ENCODE measurements at regions not wholly inside any gene's neighbourhood (a gene's known extent, or its start where the extent isn't known, plus 50 kb on each side); places are given as distances from the start of the nearest gene placed in this dataset.

- no peaks in the 10 kb centered on the region for H3K27me3 ChIP-seq (replicated peaks; ENCODE audit: insufficient read depth)
- no peak overlapping the region for H3K27ac ChIP-seq
- no peak for DNase-seq (ENCODE audit: low spot score)
- 59% methylated on average over 4 of the region's 4 CpGs for WGBS
- no peaks in the 10 kb centered on the region for H3K9me3 ChIP-seq
- no peak overlapping the region for H3K4me3 ChIP-seq
- TF ChIP-seq POLR2A (IDR thresholded peaks at IDR 0.05): no peak
- TF ChIP-seq POLR2AphosphoS5 (IDR thresholded peaks at IDR 0.05): no peak
- TF ChIP-seq, protein P1, sequence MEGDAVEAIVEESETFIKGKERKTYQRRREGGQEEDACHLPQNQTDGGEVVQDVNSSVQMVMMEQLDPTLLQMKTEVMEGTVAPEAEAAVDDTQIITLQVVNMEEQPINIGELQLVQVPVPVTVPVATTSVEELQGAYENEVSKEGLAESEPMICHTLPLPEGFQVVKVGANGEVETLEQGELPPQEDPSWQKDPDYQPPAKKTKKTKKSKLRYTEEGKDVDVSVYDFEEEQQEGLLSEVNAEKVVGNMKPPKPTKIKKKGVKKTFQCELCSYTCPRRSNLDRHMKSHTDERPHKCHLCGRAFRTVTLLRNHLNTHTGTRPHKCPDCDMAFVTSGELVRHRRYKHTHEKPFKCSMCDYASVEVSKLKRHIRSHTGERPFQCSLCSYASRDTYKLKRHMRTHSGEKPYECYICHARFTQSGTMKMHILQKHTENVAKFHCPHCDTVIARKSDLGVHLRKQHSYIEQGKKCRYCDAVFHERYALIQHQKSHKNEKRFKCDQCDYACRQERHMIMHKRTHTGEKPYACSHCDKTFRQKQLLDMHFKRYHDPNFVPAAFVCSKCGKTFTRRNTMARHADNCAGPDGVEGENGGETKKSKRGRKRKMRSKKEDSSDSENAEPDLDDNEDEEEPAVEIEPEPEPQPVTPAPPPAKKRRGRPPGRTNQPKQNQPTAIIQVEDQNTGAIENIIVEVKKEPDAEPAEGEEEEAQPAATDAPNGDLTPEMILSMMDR (IDR thresholded peaks at IDR 0.05): no peak
- H3K4me1 ChIP-seq (replicated peaks): no peaks in the 10 kb centered on the region
- no peaks in the 10 kb centered on the region for H3K36me3 ChIP-seq
- intact Hi-C loops (cut with DNase I): no loop called here
Observed at GRCh38 chr1:71224741-71225377, 144.0 kb upstream of the ZRANB2 start.

GRCh38 chr1:71223641-71224340 lies 143.0 kb upstream of the ZRANB2 start:
- intact Hi-C loops (cut with DNase I): no loop called here
- WGBS: 73% methylated on average over 7 of the region's 7 CpGs
- Histone ChIP-seq H3K27me3 (replicated peaks; ENCODE audit: insufficient read depth) (no peaks in the 10 kb centered on the region), H3K4me3 (no peak overlapping the region), H3K36me3 (no peaks in the 10 kb centered on the region), H3K4me1 (replicated peaks) (no peaks in the 10 kb centered on the region), H3K27ac (no peak overlapping the region), H3K9me3 (no peaks in the 10 kb centered on the region)
- DNase-seq (ENCODE audit: low spot score): no peak
- TF ChIP-seq, protein P1 (IDR thresholded peaks at IDR 0.05): no peak
- TF ChIP-seq POLR2AphosphoS5 (IDR thresholded peaks at IDR 0.05): no peak
- no peak for TF ChIP-seq POLR2A (IDR thresholded peaks at IDR 0.05)

DNA sequence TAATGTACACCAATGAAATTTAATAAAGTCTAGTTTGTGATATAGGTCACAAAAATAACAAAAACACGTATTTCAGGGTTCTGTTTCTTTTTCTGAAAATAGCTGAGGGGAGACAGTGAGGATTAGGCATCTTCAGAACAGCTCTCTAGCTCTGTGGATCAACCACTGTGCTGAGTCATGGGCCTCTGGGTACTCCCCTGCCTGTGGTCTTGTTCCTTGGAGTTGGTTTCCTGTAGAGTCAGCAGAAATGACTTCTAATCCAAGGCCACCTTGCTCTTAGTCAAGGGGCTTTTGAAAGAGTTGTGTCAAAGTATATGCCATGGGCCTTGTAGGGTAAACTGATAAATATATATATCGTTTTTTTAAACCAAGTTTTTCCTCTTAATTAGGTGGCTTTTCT lies 141.8 kb upstream of the ZRANB2 start:
- H3K27ac ChIP-seq: no peak overlapping the region
- H3K4me1 ChIP-seq (replicated peaks): no peaks in the 10 kb centered on the region
- no peaks in the 10 kb centered on the region for H3K27me3 ChIP-seq (replicated peaks; ENCODE audit: insufficient read depth)
- H3K9me3 ChIP-seq: no peaks in the 10 kb centered on the region
- H3K4me3 ChIP-seq: no peak overlapping the region
- H3K36me3 ChIP-seq: no peaks in the 10 kb centered on the region
- no peak for TF ChIP-seq POLR2A (IDR thresholded peaks at IDR 0.05)
- no peak for TF ChIP-seq POLR2AphosphoS5 (IDR thresholded peaks at IDR 0.05)
- TF ChIP-seq, protein P1 (IDR thresholded peaks at IDR 0.05): no peak
- WGBS: 89% methylated on average over 2 of the region's 2 CpGs
- DNase-seq (ENCODE audit: low spot score): no peak
- intact Hi-C loops (cut with DNase I): no loop called here

DNA sequence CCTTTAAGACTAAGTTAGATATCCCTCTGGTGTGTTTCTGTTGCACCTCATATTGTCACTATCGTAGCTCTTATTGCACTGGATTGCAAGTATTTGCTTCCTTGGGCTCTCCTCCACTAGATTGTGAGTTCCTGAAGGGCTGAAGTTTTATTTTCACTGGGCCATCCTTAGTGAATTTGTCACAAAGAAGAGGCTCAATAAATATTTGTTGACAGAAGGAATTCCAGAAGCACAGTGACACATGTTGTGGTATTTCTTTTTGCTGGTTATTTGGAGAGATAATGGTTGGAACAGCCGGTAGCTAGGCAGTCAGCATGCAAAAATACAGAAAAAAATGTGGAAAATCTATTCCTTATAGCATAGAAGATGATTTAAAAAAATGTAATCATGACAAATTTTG lies 129.9 kb upstream of the ZRANB2 start:
- 69% methylated on average over 2 of the region's 2 CpGs for WGBS

More for the DNA sequence above, 129.9 kb upstream of the ZRANB2 start:
- intact Hi-C loops (cut with DNase I): no loop called here
- Histone ChIP-seq H3K4me1 (replicated peaks) (no peaks in the 10 kb centered on the region), H3K27me3 (replicated peaks; ENCODE audit: insufficient read depth) (no peaks in the 10 kb centered on the region), H3K36me3 (no peaks in the 10 kb centered on the region), H3K9me3 (no peaks in the 10 kb centered on the region), H3K27ac (no peak overlapping the region), H3K4me3 (no peak overlapping the region)
- TF ChIP-seq, protein P1 (IDR thresholded peaks at IDR 0.05): no peak
- TF ChIP-seq POLR2AphosphoS5 (IDR thresholded peaks at IDR 0.05): no peak
- TF ChIP-seq POLR2A (IDR thresholded peaks at IDR 0.05): no peak
- DNase-seq (ENCODE audit: low spot score): no peak
